ENCODE measurements at regions not wholly inside any gene's neighbourhood (a gene's known extent, or its start where the extent isn't known, plus 50 kb on each side); places are given as distances from the start of the nearest gene placed in this dataset.

DNA sequence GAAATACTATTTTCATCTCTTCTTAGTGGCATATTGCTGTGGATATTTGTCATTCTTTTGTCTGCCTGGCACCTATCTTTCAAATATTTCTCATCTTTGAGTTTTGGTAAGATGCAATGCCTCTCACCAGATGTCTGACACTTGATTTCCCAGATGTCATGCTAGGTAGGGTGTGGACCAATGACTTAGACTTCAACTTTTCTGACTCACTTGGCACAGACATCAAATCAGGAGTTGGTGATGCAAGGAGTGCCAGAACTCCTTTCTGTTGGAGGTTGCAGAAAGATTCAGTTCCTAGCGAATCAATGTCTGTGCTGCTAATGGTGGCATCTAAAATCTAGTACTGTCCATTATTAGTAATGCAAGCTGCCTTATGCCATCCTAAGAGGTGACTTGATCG is 216.9 kb upstream of the FERD3L start:
- TF ChIP-seq, protein P1, sequence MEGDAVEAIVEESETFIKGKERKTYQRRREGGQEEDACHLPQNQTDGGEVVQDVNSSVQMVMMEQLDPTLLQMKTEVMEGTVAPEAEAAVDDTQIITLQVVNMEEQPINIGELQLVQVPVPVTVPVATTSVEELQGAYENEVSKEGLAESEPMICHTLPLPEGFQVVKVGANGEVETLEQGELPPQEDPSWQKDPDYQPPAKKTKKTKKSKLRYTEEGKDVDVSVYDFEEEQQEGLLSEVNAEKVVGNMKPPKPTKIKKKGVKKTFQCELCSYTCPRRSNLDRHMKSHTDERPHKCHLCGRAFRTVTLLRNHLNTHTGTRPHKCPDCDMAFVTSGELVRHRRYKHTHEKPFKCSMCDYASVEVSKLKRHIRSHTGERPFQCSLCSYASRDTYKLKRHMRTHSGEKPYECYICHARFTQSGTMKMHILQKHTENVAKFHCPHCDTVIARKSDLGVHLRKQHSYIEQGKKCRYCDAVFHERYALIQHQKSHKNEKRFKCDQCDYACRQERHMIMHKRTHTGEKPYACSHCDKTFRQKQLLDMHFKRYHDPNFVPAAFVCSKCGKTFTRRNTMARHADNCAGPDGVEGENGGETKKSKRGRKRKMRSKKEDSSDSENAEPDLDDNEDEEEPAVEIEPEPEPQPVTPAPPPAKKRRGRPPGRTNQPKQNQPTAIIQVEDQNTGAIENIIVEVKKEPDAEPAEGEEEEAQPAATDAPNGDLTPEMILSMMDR (IDR thresholded peaks at IDR 0.05; ENCODE audit: borderline replicate concordance, extremely low read depth, low read length, poor library complexity, severe bottlenecking): no peak
- no peak for TF ChIP-seq EZH2 (IDR thresholded peaks at IDR 0.05; ENCODE audit: borderline replicate concordance, low read depth, low read length, severe bottlenecking)
